Sciatic nerve (tissue), 2 donors: ENCODE measurements at regions not wholly inside any gene's neighbourhood (a gene's known extent, or its start where the extent isn't known, plus 50 kb on each side); places are given as distances from the start of the nearest gene placed in this dataset.

ENCODE experiments used
- ATAC-seq: fragments of 200-7000 bp; cut with Tn5 transposase; one replicate; pipeline ENCODE4 v1.9.1; 2020; ENCODE audit warnings: mild to moderate bottlenecking, moderate library complexity
- DNase-seq: peaks from one replicate; pipeline ENCODE4 v3.0.0-alpha.2; 2020; ENCODE audit warnings: low spot score
- intact Hi-C: fragments of 100-400 bp; cut with DNase I; formaldehyde crosslinking; loops from one replicate; pipeline ENCODE4 v1.14.2; 2022
- donor health status: DM: no; HTN: no; CAD: no.
- donor health status: DM: no; HTN: no; CAD: no.

- intact Hi-C loops = no loop called here
- no peak for DNase-seq
- no peak for ATAC-seq
These were observed 319.8 kb downstream of the FRK start for GRCh38 chr6:115740907-115741306.

GRCh38 chr6:115735610-115736009 is 325.1 kb downstream of the FRK start:
- intact Hi-C loops = no loop called here
- no peak for DNase-seq
- ATAC-seq = no peak

GRCh38 chr6:115733426-115733825 is 327.3 kb downstream of the FRK start:
- ATAC-seq = no peak
- intact Hi-C loops = no loop called here
- no peak for DNase-seq

DNA sequence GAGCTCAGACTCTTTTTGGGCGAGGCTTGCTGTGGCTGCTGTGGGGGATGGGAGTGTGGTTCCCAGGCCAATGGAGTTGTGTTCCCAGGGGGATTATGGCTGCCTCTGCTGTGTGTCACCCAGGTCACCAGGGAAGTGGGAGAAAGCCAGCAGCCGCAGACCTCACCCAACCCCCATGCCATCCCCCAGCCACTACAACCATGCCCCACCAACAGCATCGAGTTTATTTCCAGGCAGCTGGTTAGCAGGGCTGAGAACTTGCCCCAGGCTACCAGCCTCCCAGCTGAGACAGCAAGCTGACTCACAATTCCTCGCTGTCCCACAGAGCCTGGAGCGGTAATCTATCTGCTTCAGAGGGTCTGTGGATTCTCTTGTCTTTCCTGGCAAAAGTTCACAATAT is 331.7 kb downstream of the FRK start:
- ATAC-seq (no peak), DNase-seq (no peak)
- intact Hi-C loops = no loop called here

GRCh38 chr6:115728171-115728570 is 332.5 kb downstream of the FRK start:
- intact Hi-C loops = no loop called here
- DNase-seq = no peak
- ATAC-seq = no peak

DNA sequence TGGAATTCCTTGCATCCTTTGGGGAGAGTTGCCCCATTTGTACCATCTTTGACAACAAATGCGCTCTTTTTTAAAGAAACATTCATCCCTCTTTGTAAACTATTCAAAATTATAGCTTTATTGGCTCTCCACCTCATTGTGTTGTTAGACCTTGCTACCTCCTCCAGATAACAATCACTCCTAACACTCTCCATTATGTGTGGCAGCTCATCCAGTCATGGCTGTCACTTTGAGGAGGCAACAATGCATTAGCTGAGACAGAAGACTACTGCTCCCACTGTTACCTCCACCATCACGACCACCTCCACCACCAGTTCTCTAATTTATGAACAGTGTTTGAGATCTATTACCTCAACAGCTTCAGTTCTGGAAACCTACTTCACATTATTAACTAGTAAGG is 339.1 kb downstream of the FRK start:
- no peak for DNase-seq
- intact Hi-C loops = no loop called here
- ATAC-seq = no peak

DNA sequence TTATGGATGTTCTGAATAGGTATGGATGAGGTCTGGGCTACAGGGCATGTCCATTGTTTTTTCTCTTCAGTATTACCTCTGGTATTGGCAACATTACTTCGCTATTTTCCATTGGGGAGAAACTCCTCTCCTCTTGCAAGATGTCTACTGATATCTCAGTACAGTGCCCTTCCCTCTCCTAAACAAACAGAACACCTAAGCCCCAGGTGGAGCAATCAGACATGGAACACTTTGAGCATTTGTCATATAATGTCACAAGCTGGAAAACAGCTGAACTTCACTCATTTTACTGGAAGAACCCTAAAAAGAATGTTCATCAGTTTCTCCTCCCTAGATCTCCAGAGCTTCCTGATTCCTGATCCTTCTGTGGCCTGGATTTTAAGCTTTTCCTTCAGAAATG is 339.8 kb downstream of the FRK start:
- ATAC-seq (no peak), DNase-seq (no peak)
- intact Hi-C loops = no loop called here

GRCh38 chr6:115717472-115717871 is 343.2 kb downstream of the FRK start:
- DNase-seq (no peak), ATAC-seq (no peak)
- intact Hi-C loops = no loop called here

- intact Hi-C loops = no loop called here
- no peak for DNase-seq
- ATAC-seq = no peak
These were observed 343.6 kb downstream of the FRK start for GRCh38 chr6:115717062-115717461.

- intact Hi-C loops = no loop called here
These were observed 348.3 kb downstream of the FRK start for GRCh38 chr6:115712291-115712961.

GRCh38 chr6:115708850-115709249 is 351.8 kb downstream of the FRK start:
- no peak for ATAC-seq
- intact Hi-C loops = no loop called here
- no peak for DNase-seq

More at GRCh38 chr6:115712291-115712961, 348.3 kb downstream of the FRK start:
- DNase-seq = no peak
- ATAC-seq = no peak

GRCh38 chr6:115706981-115707380 is 353.7 kb downstream of the FRK start:
- ATAC-seq = peak; percentile 17
- no peak for DNase-seq
- intact Hi-C loops = no loop called here

- DNase-seq (no peak), ATAC-seq (peak; percentile 50)
- intact Hi-C loops = no loop called here
These were observed 354.4 kb downstream of the FRK start for GRCh38 chr6:115706324-115706723.

- DNase-seq (no peak), ATAC-seq (no peak)
- intact Hi-C loops = no loop called here
These were observed 356.7 kb downstream of the FRK start for GRCh38 chr6:115704028-115704427.

- ATAC-seq (no peak), DNase-seq (no peak)
- intact Hi-C loops = no loop called here
These were observed 369.3 kb downstream of the FRK start for GRCh38 chr6:115691433-115691832.

- intact Hi-C loops = no loop called here
- DNase-seq (no peak), ATAC-seq (no peak)
These were observed 369.8 kb downstream of the FRK start for GRCh38 chr6:115690854-115691253.

- DNase-seq (no peak), ATAC-seq (no peak)
These were observed 378.5 kb downstream of the FRK start for GRCh38 chr6:115681978-115682775.

DNA sequence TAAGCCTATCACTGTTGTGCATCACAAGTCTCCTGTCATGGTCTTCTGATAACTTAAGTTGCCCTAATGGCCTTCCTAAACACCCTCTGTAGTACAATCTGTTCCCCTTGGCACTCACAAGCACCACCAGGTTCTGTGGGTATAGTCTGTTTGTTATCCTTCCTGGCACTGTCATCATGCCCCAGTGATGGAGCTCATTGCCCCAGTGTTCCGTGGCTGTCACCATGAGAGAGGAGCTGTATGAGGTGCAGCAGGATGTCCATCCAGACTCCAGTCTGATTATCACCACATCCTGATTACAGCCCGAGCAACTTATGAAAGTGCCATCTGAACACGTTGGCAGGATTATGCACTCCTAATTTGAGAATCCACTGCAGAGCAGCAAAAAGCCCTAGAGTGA is 380.1 kb downstream of the FRK start:
- intact Hi-C loops = no loop called here
- DNase-seq = no peak
- ATAC-seq = no peak

More at GRCh38 chr6:115681978-115682775, 378.5 kb downstream of the FRK start:
- intact Hi-C loops = no loop called here

DNA sequence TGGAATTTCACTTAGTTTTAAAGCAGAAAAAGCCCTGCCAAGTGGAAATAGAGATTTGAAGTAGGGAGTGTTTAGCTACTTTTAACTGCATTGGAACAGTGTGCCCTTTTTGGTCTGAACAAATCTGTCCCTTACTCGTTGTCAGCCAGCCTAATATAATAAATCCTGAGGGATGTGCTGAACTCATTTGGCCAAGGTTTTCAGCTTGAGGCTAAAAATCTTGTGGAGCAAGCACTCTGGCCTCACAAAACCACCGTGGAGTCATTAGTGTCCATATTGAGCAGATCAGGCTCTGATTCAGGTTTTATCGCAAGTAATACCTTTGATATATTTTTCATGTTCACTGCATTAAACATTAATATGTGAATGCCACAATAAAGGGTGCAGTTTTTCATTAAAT is 383.5 kb downstream of the FRK start:
- DNase-seq = no peak
- ATAC-seq = no peak
- intact Hi-C loops = no loop called here

GRCh38 chr6:115675443-115675842 is 385.2 kb downstream of the FRK start:
- intact Hi-C loops = no loop called here
- ATAC-seq (no peak), DNase-seq (no peak)

- ATAC-seq (no peak), DNase-seq (no peak)
- intact Hi-C loops = no loop called here
These were observed 391.9 kb downstream of the FRK start for GRCh38 chr6:115668781-115669180.
